HG02571 (cell line): ENCODE measurements at regions not wholly inside any gene's neighbourhood (a gene's known extent, or its start where the extent isn't known, plus 50 kb on each side); places are given as distances from the start of the nearest gene placed in this dataset.

ENCODE experiments used
- ATAC-seq: cut with Tn5 transposase; IDR thresholded peaks from one replicate; pipeline ENCODE4 v1.9.1; 2021; ENCODE audit warnings: mild to moderate bottlenecking, moderate library complexity; ENCODE audit not compliant: unreplicated experiment

- no peak for ATAC-seq
Measured at GRCh38 chr19:30317403-30317802, 54.8 kb upstream of the ZNF536 start.

GRCh38 chr19:30318261-30318660 lies 53.9 kb upstream of the ZNF536 start:
- no peak for ATAC-seq

- no peak for ATAC-seq
Measured at GRCh38 chr19:30318936-30319335, 53.2 kb upstream of the ZNF536 start.

GRCh38 chr19:30319411-30319810 lies 52.8 kb upstream of the ZNF536 start:
- ATAC-seq, result no peak

- no peak for ATAC-seq
Measured at GRCh38 chr19:30319876-30320275, 52.3 kb upstream of the ZNF536 start.

GRCh38 chr19:30320466-30320865 lies 51.7 kb upstream of the ZNF536 start:
- no peak for ATAC-seq

- ATAC-seq, result no peak
Measured at GRCh38 chr19:30320916-30321315, 51.3 kb upstream of the ZNF536 start.
